OCI-LY1 (cell line): ENCODE measurements at regions not wholly inside any gene's neighbourhood (a gene's known extent, or its start where the extent isn't known, plus 50 kb on each side); places are given as distances from the start of the nearest gene placed in this dataset.

ENCODE experiments used
- EZH2 ChIP-seq: fragments of 200-600 bp; sonication (generic), shearing (Covaris generic); IDR thresholded peaks from 2 replicates; pipeline ENCODE4 v1.8.0; 2017; ENCODE audit warnings: borderline replicate concordance, mixed run types, mild to moderate bottlenecking, antibody characterized with exemption, low read length, moderate library complexity, mixed read lengths
- TF ChIP-seq, protein P1 (sequence below): fragments of 200-600 bp; sonication (generic), shearing (Covaris generic); IDR thresholded peaks from 2 replicates; pipeline ENCODE4 v1.5.1; 2017; ENCODE audit warnings: mild to moderate bottlenecking, antibody characterized with exemption, low read length, moderate library complexity, mixed read lengths

GRCh38 chr14:86530457-86530856, 1000.5 kb downstream of the FLRT2 start:
- TF ChIP-seq, protein P1, sequence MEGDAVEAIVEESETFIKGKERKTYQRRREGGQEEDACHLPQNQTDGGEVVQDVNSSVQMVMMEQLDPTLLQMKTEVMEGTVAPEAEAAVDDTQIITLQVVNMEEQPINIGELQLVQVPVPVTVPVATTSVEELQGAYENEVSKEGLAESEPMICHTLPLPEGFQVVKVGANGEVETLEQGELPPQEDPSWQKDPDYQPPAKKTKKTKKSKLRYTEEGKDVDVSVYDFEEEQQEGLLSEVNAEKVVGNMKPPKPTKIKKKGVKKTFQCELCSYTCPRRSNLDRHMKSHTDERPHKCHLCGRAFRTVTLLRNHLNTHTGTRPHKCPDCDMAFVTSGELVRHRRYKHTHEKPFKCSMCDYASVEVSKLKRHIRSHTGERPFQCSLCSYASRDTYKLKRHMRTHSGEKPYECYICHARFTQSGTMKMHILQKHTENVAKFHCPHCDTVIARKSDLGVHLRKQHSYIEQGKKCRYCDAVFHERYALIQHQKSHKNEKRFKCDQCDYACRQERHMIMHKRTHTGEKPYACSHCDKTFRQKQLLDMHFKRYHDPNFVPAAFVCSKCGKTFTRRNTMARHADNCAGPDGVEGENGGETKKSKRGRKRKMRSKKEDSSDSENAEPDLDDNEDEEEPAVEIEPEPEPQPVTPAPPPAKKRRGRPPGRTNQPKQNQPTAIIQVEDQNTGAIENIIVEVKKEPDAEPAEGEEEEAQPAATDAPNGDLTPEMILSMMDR, result no peak
- TF ChIP-seq EZH2, result no peak
